ENCODE measurements at regions not wholly inside any gene's neighbourhood (a gene's known extent, or its start where the extent isn't known, plus 50 kb on each side); places are given as distances from the start of the nearest gene placed in this dataset.
"Not testable (repeated sequence)": the region's sequence is repeated elsewhere in the genome, so short reads cannot be mapped to it uniquely, and the experiment has no call there.

DNA sequence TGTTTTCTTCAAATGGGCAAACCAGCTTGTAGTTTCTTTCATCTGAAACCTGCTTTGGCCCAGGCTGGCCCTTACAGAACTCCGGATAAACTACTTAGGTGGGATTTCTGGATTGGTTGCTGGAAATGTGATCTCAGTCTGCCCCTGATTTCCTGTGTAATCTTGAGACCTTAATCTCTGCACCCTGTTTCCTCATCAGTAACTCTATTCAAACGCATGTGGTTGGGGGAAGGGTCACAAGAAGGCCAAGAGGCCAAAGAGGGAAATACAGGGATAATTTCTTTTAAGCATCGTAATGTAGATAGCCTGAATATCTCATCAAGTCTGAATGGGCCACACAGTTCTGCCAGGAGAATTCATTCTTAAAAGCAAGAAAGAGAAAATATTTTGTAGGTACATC is 483.6 kb downstream of the LTN1 start:
- no peak for DNase-seq

DNA sequence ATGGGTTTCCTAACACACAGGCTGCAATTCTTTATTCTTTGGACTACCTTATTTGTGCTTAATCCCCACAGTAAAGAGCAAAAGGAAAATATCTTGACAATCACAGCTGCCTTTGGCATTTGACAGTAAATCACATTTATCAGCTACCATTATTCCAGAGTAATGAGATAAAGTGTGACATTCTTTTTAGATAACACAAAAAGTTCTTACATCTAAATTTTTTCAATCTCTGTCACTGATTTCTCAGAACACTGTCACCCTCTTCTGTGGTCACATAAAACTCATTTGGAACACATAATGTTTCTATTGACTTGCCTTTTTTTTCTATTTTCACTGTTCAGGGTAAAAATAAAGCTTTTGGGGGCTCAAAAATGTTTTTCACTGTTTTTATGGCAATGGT is 484.6 kb downstream of the LTN1 start:
- no peak for DNase-seq

DNA sequence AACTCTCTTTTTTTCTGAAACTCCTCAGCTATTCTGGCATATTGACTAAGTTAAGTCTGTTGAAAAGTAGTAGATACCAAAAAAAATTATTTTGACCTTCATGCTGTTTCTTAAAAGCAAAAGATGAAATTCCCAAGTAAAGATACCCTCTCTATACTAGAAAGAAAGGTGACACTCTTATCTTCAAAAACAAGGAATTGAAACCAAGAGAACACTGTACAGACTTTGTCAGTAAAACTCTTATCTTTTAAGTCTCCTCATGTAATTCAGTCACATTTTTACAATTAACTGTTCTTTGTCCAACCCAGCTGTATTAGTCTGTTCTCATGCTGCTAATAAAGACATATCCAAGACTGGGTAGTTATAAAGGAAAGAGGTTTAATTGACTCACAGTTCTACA is 496.2 kb downstream of the LTN1 start:
- no peak for DNase-seq

DNA sequence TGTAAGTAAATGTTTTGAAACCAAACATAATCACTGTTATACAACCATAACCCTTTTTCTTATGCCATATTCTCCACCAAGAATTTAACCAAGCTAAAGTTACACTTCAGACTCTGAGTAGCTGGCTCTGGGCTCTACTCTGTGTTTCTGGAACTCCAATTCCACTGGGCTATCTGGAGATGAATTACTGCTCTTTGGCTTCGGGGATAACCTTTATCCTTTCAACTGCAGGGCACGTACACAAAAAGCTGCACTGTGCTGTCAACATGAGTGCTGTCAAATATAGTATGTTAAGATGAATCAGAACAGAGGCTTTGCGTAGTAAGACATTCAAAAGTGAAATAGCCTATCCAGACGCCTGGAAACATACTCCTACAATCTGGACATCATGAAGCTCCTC is 500.6 kb downstream of the LTN1 start:
- DNase-seq = no peak

DNA sequence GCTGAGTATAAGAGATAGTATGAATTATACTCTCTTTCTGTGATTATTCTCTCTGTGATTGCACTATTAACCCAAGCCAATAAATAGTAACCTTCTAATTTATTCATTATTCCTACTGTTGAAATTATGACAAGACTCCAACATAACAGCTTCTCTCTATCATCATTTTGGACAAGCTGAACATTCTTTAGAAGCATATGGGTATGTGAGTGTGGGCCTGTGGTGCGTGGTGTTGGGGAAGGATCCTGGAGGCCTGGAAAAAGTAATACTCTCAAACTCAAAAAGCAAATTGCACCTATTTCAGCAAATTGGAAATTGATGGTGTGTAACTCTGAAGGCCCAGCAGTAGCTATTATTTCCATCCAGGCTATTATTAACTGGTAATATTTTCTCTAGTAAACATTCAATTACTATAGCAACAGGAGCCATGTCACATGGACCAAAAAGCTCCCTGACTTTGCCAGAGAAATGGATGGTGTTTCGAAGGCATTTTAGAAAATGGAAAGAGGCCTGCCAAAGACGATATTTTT is 502.8 kb downstream of the LTN1 start:
- no peak for DNase-seq

DNA sequence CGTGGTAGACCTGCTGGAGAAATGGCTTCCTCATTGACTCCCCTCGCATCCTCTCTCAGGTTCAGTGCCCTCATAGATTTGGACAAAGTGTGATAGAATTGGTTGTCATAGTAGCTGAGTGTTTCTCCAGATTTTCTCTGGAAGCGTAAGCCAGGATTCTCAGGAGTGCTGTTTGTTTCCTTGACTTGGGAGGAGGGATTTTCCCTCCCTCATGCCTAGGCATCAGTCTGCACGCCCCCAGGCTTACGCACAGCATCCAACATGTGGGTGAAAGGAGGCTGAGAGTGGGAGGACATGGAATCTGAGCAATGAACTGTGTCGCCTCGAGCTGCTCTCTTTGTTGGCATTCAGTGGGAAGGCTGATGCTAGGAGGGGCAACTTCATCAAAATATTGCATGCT is 503.5 kb downstream of the LTN1 start:
- DNase-seq = no peak

DNA sequence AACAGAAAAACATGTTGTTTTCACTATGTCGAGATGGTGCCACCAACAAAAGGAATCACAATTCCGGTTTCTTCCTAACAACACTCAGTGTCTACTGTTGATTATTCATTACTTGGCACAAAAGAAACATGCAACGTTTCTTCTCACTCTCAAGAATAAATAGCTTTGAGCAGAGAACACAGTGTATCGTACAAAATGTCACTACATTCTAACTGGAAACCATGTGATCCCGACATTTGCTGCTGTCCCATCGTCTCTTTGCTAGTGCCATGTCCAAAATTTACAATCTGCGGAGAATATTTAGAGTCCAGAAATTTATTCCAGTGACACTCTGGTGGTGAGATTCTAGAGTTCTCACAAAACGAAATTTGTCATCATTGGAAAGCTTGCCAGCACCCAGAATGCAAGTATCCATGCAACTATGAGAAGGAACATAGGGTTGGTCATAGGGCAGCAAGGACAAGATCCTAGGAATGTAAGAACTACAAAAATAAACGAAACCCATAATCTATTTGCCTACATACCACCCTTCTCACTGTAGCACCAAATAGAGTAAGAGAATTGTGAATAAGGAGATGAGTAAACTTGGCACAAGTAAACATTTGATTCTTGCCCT is 505.1 kb downstream of the LTN1 start:
- DNase-seq = no peak

DNA sequence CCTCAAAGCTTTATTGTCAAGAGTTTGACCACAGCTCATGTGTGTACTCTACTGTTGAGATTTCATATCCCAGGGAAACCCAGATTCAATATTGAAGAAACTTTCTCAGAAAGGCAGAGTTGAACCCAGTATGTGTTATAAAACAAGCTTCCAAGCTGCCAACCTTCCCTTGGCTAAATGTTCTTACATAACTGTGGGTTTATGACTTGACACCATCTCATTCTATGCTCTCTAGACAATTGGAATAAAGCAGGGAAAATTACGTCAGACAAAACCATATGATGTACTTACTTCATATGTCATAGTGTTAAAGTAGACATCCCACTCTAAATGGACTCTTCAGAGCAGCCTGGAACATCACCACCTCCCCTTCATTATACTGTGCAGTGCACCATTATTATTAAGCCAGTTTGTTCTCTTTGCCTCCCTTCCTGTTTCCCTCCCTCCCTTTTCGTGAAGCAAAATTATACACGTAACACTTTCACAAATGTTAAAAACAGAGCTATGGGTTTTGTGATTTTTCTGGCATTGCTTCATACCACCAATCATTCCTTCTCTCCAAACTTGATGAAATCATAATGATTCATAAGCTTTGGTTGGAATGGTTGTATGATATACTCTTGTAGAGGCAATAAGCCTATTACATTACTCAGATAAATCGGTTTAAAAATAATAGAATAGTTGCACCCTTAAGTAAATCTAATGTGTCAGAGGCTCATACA is 507.2 kb downstream of the LTN1 start:
- no peak for DNase-seq

DNA sequence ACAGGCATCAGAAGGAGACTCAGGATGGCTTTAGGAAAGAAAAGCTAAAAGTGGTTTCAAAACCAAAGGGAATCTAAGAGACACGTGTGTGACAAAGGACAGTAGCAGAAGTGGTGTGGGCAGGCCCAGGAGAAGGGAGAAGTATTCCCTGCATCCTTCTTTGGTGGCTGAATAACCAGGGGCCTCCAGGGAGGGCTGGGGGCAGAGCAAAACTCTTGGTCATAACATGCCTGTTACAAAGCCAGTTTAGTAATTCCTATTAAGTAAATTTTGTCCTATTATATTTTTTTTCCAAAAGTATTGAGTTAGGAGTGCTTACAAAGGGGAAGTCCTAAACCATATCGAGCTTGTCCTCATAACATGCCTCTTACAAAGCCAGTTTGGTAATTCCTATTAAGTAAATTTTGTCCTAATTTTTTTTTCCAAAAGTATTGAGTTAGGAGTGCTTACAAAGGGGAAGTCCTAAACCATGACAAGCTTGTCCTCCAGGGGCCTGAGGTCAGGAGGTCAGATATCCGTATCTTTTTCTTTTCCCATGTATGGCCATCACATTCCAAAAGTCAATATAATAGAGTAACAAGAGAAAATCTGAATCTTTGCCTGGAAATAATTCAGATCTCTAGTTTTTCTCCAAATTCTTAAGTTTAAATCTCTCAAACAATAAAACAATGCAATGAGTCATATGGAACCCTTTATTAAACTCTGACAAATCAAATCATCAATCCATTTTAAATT is 509.2 kb downstream of the LTN1 start:
- DNase-seq = no peak

DNA sequence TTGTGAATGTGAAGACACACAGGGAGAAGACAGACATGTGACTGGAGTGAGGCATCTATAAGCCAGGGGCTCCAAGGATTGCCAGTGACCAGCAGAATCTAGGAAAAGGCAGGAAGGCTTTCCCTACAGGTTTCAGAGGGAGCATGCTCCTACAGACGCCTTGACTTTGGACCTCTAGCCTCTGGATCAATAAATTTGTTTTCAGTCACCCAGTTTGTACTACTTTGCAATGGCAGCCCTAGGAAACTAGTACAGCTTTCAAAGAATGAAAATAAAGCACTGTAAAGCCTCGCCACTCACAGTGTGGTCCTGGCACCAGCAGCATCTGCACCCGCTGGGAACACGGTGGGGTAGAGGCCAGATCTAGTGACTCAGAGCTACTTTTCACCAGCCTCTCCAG is 510.0 kb downstream of the LTN1 start:
- no peak for DNase-seq

DNA sequence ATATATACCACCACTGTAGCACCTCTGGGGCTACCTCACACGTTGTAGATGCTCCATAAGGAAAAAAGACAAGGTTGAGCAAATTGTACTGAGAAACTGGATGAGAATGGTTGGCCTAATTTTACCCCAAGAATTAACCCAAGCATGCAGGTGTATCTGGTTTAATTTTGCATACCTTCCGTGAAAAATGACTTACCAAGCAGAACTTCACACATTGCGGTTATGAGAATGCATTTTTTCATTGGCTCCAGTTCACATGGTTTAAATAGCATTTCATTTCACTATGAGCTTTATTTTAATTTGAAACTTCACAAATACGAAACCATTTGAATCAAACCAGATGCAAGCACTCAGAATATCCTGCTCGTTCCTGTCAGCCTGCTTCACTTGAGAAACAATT is 512.2 kb downstream of the LTN1 start:
- DNase-seq = no peak

DNA sequence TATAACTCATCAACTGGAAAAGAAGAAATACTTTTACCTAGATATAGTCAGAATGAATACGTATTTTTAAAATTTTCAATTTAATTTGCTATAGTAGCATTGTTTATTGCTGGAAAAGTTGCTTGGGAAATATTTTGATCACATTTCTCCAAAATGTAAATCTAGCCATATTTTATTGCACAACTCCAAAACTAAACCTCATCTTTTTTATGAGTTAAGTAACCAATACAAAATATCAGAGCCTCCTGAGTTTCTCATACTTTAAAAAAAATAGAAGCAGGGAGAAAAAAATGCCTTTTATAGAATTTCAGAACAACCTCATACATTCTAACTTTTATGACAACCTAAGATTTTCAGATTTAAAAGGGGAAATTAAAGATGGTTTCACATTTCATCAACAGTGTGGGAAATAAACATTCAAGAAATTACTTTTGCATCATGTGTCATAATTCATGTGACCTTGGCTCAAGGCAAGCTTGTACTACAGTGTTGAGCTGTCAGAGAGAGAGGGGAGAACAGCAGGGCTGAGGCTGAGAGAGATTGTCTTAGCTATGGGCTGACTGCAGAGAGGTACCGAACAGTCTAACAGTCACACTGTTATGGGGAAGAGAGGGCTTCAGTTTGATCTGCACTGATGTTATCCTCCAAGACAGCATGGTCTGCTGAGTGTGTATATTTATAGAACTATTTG is 519.0 kb downstream of the LTN1 start:
- no peak for DNase-seq

DNA sequence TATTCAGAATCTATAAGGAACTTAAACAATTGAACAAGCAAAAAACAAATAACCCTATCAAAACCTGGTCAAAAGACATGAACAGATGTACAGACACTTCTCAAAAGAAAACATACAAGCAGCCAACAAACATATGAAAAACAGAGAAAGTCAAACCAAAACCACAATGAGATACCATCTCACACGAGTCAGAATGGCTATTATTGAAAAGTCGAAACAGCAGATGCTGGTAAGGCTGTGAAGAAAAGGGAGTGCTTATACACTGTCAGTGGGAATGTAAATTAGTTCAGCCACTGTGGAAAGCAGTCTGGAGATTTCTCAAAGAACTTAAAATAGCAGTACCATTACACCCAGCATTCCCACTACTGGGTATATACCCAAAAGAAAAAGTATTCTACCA is 520.1 kb downstream of the LTN1 start:
- DNase-seq = not testable (repeated sequence)

DNA sequence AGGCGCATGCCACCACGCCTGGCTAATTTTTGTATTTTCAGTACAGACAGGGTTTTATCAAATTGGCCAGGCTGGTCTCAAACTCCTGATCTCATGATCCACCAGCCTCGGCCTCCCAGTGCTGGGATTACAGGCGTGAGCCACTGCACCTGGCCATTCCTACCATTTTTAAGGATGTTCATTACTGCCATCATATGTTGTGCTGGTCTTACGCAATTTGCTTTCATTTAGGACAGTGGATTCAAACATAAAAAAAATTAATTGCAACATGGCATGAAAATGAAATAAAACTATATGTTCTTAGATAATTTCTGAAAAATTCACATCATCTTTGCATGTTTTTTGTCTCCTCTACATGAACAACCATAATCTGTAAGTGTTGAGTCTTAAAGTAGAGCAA is 527.7 kb downstream of the LTN1 start:
- DNase-seq = no peak

DNA sequence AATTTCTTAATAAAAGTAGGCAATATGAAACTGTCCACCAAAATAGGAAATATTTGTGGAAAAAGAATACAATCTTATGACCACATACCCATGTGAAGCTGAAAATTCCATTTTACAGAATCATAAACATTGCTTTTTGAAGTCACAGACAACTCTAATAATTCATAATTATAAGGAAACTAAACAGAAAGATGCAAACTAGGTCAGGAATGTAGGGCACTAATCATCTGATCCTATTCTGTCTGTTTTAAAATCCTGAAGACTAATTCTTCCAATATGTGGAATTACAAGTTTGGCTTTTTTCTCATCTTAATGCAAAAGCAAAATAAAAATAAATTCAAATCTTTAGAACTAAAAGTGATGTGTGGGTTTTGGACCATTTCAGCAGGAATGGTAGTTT is 528.6 kb downstream of the LTN1 start:
- DNase-seq = no peak

DNA sequence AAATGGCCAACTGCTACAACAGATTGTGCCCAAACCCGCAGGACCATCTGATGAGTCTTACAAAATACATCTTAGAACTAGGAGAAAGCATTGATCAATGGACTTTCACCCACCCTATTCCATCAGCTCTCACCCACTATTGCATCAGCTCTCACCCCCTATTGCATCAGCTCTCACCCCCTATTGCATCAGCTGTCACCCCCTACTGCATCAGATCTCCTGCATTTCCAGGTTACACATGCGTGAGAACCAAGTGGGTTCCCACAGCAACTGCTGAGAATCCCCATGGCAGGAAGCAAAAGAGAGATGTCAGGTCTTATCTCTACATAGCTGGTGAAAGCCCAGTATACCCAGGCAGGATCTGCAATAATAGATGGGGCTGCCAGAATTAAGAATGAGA is 533.5 kb downstream of the LTN1 start:
- DNase-seq = no peak

DNA sequence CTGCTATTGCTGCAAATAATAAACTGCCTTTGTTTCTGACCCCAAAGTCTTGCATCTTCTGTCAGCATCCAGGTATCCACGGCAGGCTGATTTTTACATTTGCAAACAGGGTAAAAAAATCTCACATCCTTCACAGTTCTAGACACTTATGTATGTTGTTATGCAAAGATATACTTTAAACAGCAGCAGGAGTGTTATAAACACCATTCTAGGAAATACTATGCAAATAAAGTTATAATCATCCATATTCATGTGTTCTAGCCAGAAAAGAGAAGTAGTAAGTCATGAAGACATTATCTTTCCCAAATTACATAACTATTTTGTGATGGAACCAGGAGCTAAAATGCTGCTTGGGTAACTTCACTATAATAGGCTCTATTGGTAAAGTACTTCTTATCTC is 534.2 kb downstream of the LTN1 start:
- no peak for DNase-seq

DNA sequence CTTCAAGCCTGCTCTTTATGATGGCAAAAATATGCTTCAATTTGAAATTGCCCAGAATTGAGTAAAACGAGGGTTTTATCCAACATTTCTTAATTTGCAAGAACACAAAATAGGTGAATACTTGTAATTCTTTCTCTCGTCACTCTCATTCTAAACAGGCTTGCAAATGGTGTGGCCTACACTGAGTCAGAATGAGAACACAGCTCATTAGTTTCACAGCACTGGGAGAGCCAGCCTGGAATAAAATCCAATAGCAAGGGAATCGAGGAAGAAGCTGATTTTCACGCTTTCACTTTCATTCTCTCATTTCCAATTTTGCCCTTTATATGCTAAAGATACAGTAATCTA is 537.5 kb downstream of the LTN1 start:
- DNase-seq = no peak

DNA sequence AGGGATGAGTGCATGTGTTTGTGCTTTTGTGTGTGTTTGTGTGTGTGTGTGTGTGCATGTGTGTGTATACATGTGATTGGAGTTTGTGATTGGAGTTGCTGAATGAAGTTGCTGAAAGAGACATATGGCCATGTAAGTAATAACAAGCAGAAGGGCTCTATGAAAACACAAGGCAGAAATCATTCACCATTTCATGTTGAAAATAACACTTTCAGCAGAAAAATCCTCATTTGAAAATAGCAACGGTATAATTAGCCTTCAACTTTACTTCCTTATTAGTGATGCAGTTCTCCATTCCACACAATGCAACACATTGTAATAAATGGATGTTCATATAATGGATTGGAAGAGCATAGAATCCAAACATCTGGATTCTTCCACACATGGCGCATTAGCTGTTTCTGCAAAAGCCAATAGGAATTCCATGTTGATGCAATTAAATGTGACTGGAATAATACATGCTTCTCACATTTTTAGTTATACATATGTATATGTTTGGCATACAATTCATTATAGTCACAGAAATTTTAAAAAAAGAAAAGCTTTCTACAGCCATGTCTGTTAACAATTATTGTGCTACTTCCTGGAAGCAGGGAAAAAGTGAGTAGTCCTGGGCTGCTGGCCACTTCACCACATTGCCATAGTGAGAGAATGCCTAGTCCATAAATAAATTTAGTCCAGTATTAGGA is 538.0 kb downstream of the LTN1 start:
- no peak for DNase-seq

DNA sequence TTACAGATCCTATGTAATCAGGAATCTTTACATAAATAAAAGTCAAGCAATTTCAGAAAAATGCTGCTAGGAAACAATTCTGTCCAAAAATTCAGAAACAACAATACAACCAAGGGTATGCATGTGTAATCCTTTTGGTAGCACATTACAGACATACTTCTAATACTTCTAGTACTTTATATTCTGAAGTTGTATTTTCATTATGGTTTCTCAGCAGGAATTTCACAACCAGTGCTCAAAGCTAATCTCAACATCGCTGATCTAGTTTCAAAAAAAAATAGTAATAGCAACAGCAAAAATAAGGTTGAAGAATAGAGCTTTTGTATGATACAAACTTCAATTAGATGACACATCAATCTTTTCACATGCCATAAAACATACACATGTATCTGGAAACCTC is 545.2 kb downstream of the LTN1 start:
- no peak for DNase-seq

DNA sequence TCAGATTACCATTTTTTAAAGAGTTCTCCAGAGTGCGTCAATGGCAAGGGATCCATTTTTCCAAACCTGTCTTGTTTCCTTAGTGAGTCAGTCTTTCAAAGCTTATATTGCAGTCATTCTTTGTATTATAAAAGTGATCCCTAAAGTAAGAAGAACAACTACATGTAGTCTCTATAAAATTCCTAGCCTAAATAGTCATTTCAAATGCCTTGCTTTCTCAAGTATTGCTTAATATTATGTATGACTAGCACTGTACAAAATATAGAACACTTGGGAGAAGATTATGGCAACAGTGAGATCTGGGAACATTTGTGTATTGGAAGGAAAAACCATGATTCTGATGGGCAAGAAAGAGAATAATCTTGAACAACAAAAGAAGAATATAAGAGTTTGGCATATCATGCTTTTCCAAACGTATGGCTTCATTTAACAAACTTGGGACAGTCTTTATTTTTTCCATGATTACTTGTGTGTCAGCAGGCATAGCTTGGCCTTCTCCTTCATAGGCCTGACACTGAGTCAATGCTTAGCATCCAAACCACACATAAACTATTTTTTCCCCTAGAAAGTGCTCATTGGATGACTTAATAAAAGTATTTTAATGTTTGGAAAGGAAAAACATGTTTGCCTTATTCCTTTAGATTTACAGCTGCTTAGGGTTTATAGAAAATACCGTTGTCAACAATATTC is 547.4 kb downstream of the LTN1 start:
- DNase-seq = no peak

DNA sequence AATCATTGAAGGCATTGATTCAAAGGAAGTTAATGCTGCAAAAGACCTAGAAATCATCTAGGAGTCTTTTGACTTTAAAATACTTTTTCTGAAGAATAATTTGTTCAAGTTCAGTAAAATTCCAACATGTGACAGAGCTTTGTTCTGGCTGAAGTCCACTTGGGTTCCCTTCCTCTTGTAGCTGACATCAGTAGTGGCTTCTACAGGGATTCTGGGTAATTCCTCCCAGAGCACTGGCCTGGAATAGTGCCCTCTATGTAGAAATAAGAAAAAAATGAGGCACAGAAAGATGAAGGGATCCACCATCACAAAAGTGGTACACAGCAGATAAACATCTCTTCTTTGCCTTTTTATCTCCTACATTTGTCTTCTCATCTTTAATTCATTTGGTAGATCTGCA is 548.1 kb downstream of the LTN1 start:
- no peak for DNase-seq
